ENCODE measurements at regions not wholly inside any gene's neighbourhood (a gene's known extent, or its start where the extent isn't known, plus 50 kb on each side); places are given as distances from the start of the nearest gene placed in this dataset.

DNA sequence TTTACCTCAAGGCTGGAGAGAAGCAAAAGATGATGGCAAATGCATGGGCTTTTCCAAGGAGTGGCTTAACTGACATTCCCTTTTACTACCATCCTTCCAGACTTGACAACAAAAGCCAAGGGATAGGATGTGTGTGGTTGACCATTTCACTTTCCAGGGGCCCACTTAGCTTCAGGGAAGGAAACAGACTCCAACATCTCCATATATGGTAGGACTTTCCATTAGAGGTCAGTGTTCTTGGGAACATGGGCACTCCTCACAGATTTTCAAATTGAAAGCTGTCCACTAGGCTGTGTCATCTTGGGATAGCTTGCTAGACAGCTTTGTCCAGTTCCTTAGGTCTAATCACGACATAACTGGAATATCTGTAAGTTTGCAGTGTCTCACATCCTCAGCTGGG lies 118.1 kb upstream of the NAMPT start:
- no peak for DNase-seq (ENCODE audit: low spot score)
- H3K27ac ChIP-seq, result no peak overlapping the region
- no peak overlapping the region for H3K4me3 ChIP-seq
- TF ChIP-seq, protein P1, sequence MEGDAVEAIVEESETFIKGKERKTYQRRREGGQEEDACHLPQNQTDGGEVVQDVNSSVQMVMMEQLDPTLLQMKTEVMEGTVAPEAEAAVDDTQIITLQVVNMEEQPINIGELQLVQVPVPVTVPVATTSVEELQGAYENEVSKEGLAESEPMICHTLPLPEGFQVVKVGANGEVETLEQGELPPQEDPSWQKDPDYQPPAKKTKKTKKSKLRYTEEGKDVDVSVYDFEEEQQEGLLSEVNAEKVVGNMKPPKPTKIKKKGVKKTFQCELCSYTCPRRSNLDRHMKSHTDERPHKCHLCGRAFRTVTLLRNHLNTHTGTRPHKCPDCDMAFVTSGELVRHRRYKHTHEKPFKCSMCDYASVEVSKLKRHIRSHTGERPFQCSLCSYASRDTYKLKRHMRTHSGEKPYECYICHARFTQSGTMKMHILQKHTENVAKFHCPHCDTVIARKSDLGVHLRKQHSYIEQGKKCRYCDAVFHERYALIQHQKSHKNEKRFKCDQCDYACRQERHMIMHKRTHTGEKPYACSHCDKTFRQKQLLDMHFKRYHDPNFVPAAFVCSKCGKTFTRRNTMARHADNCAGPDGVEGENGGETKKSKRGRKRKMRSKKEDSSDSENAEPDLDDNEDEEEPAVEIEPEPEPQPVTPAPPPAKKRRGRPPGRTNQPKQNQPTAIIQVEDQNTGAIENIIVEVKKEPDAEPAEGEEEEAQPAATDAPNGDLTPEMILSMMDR (IDR thresholded peaks at IDR 0.05), result no peak

DNA sequence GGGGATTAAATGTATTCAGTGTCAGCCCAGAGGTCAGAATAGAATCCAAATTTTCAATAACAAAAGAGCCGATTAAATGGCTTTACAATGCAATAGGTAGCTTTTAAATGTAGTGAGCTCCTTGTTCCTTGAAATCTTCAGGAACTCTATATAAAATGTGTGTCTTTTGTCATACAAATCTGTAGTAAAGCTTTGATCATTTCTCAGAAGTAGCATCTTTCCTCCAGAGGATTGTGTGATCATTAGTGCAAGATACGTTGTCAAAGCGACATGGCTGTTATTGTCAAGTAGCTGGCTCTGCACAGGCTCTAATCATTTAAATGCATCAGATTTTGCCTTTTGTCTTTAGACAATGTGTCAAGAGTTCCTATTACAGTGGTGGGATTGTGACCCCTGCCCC lies 116.1 kb upstream of the NAMPT start:
- TF ChIP-seq, protein P1 (IDR thresholded peaks at IDR 0.05), result no peak
- no peak for DNase-seq (ENCODE audit: low spot score)
- Histone ChIP-seq H3K27ac (no peak overlapping the region), H3K4me3 (no peak overlapping the region)

DNA sequence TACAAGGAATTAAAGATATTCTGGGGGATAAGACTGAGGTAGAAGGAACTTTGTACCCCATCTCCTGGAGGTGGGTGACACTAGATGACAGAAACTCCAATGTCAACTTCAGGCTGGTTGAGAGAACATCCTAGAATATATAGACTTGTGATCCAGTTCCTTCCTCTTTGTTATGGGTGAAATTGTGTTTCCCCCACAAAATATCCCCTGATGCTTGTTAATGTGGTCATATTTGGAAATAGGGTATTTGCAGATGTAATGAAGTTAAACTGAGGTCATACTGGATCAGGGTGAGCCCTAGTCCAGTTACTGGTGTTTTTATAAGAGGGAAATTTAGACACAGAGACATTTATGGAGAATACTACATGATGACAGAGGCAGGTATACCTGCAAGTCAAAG lies 114.0 kb upstream of the NAMPT start:
- H3K4me3 ChIP-seq, result no peak overlapping the region
- no peak for DNase-seq (ENCODE audit: low spot score)
- TF ChIP-seq, protein P1 (IDR thresholded peaks at IDR 0.05), result no peak
- no peak overlapping the region for H3K27ac ChIP-seq

DNA sequence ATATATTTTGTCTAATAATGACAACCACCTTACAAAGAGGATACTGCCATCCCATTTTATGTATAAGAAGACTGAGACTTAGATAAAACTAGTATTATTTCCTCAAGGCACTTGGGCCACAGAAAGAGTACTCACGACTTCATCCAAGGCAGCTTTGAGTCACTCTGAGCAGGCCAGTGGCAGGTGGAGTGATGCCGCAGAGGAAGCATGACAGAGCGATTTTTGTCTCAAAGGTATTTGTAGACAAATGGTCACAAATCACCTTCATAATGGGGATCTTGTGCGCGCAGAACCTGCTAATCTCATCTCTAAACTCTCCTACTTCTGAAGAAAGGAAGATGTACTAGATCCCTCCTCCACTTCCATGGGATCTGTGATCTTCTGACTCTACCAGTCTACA lies 113.2 kb upstream of the NAMPT start:
- H3K4me3 ChIP-seq, result no peak overlapping the region
- TF ChIP-seq, protein P1 (IDR thresholded peaks at IDR 0.05), result no peak
- no peak overlapping the region for H3K27ac ChIP-seq
- no peak for DNase-seq (ENCODE audit: low spot score)

DNA sequence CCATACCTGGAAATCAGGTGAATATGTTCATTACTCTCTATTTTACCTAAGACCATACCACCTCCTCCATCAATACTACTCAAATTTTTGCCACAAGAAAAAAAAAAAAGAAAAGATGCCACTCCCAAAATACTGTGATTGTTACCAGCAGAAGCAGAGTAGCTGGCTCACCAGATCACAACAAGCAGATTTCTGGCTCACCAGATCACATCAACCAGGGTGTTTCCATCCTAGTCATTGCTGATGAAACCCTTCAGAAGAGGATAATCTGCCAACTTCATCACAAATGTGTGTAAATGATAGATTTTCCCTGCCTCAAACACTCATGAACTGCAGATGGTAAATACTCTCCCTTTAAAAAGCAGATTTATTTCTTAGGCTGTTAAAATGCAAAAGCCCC lies 109.7 kb upstream of the NAMPT start:
- Histone ChIP-seq H3K27ac (no peak overlapping the region), H3K4me3 (no peak overlapping the region)
- DNase-seq (ENCODE audit: low spot score), result no peak
- TF ChIP-seq, protein P1 (IDR thresholded peaks at IDR 0.05), result no peak

DNA sequence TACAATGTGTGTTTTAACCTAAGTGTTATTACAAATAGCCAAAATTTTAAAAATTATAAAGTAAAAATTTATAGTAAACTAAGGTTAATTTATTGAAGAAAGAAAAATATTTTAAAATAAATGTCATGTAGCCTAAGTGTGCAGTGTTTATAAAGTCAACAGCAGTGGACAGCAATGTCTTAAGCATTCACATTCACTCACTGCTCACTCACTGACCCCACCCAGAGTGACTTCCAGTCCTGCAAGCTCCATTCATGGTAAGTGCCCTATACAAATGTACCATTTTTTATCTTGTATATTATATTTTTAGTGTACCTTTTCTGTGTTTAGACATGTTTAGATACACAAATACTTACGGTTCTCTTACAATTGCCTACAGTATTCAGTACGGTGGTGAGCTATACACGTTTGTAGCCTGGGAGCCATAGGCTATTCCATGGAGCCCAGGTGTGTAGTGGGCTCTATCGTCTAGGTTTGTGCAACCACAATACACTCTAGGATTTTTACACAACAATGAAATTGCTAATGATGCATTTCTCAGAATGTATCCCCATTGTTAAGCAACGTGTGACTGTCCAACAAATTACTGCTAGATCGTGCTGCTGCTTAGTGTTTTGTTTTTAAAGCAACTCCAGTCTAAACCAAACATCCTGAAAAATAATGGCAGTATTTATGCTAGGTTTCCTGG lies 108.9 kb upstream of the NAMPT start:
- DNase-seq (ENCODE audit: low spot score), result no peak
- Histone ChIP-seq H3K27ac (no peak overlapping the region), H3K4me3 (no peak overlapping the region)
- TF ChIP-seq, protein P1 (IDR thresholded peaks at IDR 0.05), result no peak

DNA sequence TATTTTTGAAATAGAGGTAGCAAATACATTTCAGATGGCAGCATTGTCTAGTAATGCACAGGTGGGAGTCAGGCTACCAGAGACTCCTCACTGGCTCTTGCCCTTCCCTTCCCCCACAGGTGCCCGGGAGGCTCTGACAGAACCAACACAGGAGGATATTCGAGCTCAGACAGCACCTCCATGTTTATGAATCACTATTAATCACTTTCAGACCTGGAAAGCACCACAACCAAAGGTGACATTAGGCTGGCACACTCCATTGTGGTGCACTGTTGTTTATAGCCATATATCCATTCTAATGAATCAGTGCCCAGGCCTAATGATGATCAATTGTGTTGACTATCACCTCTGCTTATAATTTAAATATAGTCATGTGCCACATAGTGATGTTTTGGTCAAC lies 107.8 kb upstream of the NAMPT start:
- no peak overlapping the region for H3K27ac ChIP-seq
- TF ChIP-seq, protein P1 (IDR thresholded peaks at IDR 0.05), result no peak
- no peak overlapping the region for H3K4me3 ChIP-seq
- DNase-seq (ENCODE audit: low spot score), result no peak
